GM21717 (cell line): ENCODE measurements at regions not wholly inside any gene's neighbourhood (a gene's known extent, or its start where the extent isn't known, plus 50 kb on each side); places are given as distances from the start of the nearest gene placed in this dataset.

Source experiments
- ATAC-seq: cut with Tn5 transposase; IDR thresholded peaks from one replicate; pipeline ENCODE4 v1.9.1; 2021; ENCODE audit warnings: mild to moderate bottlenecking, moderate library complexity; ENCODE audit not compliant: unreplicated experiment

GRCh38 chr6:150536835-150537234 is 62.9 kb upstream of the PLEKHG1 start:
- no peak for ATAC-seq

DNA sequence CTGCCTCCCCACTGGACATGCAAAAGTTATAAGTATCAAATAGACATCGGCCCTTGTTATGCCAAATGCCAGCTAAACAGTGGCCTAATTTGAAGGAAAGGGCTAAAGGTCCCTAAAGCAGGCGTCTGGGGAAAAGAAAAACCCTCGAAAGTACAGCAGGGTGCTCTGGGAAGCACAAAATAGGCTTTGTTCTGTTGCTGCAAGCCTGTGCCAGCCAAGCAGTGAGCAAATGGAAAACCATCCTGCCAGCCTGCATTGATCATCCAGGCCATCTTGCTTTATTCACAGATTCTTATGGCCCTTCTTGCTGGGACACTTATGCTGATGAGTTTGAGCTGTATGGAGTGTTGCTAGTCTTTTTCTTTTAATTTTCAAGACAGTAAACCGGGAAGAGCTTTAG is 62.2 kb upstream of the PLEKHG1 start:
- no peak for ATAC-seq

- no peak for ATAC-seq
Measured at GRCh38 chr6:150537893-150538292, 61.8 kb upstream of the PLEKHG1 start.

DNA sequence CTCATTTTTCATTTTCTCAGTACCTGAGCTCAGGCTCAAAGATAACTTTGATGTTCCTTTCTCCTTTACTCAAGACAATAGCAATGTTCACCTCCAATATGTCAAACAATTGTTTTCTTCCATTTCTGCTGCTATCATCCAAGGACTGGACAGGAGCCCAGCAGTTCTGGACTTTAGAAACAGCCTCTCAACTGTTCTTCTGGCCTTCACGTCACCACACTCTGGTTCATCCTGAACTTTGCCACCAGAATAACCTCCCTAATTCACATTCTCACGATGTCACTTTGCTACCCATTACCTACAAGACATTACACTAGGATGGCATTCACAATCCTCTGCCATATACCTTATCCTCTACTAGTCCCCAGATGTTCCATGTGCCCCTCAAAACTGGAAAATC is 60.6 kb upstream of the PLEKHG1 start:
- ATAC-seq, result no peak

GRCh38 chr6:150539568-150539967 is 60.1 kb upstream of the PLEKHG1 start:
- ATAC-seq, result no peak

- no peak for ATAC-seq
Measured at GRCh38 chr6:150541576-150541975, 58.1 kb upstream of the PLEKHG1 start.

DNA sequence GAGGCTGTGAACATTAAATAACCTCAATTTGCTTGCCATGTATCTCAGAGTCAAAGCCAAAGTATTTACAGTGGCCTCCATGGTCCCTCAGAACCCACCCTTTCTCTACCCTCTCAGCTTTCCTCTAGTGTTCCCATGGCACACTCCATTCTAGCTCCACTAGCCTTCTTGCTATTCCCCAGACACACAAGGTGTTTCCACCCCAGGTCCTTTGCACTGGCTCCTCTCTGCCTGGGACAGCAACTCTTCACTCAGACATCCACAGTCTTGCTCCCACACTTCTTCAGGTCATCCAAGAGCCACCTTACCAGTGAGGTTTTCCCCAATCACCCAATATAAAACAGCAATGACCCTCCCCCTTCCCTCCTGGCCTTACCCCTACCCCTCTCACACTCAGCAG is 56.5 kb upstream of the PLEKHG1 start:
- no peak for ATAC-seq

DNA sequence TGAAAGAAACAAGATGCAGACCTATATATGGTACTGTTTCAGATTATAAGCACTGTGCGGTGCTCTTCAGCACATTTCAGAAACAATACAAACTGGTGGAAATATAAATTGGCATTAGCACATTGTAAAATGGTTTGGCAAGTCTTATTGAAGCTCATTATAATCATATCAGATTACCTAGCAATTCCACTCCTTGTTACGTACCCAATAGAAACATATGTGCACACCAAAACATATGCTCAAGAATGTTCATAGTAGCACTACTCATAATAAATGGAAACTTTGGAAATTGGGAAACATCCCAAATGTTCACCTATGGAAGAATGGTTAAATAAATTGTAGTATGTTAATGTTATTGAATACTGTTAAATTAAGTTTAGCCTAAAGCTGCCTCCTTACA is 54.9 kb upstream of the PLEKHG1 start:
- no peak for ATAC-seq

GRCh38 chr6:150546457-150546856 is 53.2 kb upstream of the PLEKHG1 start:
- no peak for ATAC-seq

GRCh38 chr6:150547502-150548222 is 52.0 kb upstream of the PLEKHG1 start:
- no peak for ATAC-seq

GRCh38 chr6:150548330-150548729 is 51.4 kb upstream of the PLEKHG1 start:
- no peak for ATAC-seq

DNA sequence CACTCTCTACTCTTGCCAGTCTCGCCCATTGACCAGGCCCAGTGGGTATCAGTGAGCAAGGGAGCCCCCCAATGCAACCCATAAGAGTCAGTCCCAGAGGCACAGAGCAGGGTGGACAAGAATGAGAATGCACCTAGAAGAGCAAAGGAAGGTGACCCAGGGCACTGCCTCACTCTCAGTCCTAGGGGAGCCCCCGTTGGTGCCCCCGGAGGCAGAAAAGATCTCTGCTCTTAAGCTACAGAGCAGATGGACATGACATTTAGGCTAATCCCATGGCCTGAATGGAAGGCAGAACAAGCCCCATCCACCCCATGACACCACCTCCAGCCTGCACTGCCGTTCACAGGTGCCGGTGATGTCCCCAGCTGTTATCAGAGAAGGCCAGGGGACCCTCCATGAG is 50.7 kb upstream of the PLEKHG1 start:
- ATAC-seq, result no peak

GRCh38 chr6:150549674-150550101 is 50.0 kb upstream of the PLEKHG1 start:
- ATAC-seq, result no peak
